ENCODE measurements at regions not wholly inside any gene's neighbourhood (a gene's known extent, or its start where the extent isn't known, plus 50 kb on each side); places are given as distances from the start of the nearest gene placed in this dataset.
"Not testable (repeated sequence)": the region's sequence is repeated elsewhere in the genome, so short reads cannot be mapped to it uniquely, and the experiment has no call there.

DNA sequence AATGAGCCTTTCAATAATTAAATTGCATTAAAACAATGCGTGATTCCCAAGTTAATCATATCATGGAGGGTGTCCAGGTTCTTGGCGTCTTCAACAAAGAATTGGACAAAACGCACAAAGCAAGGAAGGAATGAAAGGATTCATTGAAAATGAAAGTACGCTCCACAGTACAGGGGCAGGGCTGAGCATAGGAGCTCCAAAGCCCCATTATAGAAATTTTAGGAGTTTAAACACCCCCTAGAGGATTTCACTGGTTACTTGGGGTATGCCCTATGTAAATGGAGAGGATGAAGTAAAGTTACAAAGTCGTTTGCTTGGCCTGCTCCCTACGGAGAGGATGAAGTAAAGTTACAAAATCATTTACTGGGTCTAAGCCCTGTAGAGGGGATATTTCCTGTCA, 1910.4 kb downstream of the C4orf33 start:
- DNase-seq (ENCODE audit: low read depth): no peak

DNA sequence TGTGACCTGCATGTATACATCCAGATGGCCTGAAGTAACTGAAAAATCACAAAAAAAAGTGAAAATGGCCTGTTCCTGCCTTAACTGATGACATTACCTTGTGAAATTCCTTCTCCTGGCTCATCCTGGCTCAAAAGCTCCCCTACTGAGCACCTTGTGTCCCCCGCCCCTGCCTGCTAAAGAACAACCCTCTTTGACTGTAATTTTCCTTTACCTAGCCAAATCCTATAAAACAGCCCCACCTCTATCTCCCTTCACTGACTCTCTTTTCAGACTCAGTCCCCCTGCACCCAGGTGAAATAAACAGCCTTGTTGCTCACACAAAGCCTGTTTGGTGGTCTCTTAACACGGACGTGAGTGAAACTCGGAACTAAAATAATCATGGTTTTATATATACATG, 1916.0 kb downstream of the C4orf33 start:
- DNase-seq (ENCODE audit: low read depth): not testable (repeated sequence)

DNA sequence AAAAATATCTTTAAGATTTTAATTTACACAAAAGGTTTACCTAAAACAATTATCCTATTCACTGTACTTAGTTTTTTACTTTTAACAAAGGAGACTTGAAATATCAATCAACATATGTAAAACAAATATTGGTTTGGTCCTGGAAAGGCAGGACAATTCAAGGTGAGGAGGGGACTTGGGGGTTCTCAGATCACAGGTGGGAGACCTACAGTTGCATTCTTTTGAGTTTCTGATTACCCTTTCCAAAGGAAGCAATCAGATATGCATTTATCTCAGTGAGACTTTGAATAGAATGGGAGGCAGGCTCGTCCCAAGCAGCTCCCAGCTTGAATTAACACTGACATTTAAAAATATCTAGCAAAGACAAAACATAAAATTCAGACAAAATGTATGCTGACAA, 1917.3 kb downstream of the C4orf33 start:
- no peak for DNase-seq (ENCODE audit: low read depth)

DNA sequence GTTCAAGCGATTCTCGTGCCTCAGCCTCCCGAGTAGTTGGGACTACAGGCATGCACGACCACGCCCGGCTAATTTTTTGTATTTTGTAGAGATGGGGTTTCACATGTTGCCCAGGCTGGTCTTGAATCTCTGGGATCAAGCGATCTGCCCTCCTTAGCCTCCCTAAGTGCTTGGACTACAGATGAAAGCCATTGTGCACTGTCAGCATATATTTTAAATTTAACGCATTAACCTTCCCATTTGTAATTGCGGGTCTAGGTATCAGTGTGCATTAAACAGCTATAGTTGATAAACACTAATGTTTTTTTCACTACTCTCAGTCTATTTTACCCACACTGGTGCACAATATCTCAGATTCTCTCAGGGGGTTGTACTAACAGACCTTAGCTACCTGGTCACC, 1930.8 kb downstream of the C4orf33 start:
- DNase-seq (ENCODE audit: low read depth): no peak

DNA sequence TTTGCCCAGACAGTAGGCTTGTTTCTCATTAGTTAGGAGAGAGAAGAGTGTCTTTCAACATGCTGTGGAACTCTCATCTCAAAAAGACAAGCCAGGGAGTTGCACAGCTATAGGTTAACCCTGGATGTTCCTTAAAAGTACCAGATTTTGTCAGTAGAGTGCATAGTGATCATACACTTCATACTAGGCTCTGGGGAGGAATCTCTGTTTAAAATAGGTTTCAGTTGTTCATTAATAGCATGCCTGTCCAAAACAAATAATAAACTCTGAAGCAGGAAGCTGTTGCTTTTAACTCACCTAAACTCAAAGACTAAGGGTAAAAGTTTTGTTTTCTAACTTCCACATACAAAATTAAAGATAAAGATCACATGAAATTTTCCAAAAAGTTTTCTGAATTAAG, 1948.4 kb downstream of the C4orf33 start:
- DNase-seq (ENCODE audit: low read depth): no peak

DNA sequence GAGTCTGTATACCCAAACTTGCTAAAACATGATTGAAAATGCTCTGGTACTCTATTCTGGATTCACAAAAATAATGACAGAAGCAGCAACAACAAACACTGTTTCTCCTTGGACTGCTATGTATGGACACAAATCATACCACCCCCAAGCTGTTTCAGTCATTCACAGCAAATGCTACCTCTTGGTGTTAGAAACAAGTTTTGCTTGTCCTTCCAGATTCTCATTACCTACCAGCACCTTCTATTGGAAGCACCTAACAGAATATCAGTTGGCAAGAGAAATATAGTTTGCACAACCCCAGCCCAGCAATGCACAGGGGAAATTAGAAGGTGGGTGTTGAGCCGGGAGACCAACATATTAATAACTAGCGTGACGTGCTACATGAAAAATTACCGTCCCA, 1950.9 kb downstream of the C4orf33 start:
- no peak for DNase-seq (ENCODE audit: low read depth)

DNA sequence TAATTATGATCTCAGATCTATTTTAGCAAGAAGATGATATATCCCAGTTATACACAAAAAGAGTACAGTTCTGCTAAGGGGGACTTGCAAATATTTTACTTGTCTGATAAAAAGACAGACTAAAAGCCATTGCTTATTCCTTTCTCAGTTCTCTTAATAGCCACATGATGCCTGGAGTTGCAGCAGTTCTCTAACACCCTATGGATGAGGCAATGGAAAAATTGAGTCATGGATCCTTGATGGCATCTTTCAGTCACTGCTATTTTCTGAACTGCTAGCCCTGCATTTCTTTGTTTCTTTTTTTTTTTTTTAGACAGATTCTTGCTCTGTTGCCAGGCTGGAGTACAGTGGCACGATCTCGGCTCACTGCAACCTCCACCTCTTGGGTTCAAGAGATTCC, 1956.7 kb downstream of the C4orf33 start:
- DNase-seq (ENCODE audit: low read depth): no peak

DNA sequence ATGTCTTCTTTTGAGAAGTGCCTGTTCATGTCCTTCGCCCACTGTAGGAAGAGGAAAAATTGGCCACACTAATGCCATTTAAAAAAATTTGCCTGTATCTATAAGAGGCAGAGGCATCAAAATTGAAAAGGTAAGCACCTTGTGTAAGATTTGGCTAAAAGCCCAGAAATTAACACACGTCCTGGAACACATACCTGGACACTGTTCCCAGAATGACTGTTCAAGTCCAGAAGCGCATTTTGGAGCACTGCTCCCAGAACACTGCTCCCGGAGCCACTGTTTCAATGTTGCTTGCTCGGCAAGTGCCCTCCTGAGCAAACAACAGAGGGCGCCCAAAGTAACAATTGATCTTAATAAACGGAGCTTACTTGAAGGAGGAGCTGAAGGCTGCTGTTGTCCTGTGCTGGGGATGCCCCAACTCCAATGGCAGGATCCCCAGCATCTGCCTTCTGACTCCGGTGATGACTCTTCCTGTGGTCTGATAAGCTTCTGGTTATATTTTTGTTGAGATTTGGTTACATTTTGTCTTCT, 1958.6 kb downstream of the C4orf33 start:
- no peak for DNase-seq (ENCODE audit: low read depth)

DNA sequence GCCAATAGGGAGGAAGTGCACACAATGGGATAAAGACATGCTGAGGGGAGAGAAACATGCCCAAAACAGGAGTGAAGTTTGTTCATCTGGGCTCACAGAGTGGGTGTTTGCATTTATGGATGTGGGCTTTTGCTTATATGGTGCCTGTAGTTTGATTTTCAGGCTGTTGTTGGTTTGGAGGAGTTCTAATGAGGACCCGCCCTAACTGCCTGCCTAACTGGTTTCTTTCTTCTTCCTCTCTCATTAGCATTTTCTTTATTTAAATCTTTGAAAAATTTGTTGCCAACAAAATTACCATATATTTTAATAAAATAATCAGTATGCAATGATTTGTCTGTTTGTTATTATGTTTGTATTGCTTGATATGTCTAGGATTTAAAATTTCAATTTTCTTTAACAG, 1965.8 kb downstream of the C4orf33 start:
- DNase-seq (ENCODE audit: low read depth): no peak

DNA sequence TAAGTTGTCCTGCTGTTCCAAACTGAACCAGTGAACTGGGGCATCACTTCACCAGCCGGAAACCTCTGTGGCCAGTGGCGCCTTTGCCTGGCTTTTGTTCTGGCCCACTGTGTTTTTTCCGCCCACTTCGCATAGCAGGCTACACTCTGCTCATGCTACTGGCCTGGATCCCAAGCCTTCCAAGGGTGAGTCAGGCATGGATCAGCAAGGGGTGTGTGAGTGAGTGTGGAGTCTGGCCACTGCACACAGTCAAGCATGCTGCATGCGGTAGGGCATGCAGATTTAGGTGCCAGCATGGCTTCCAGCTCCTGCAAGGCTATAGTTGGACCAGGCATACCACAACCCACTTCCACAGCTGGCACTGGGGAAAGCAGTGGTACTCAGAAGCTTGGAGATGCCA, 1967.9 kb downstream of the C4orf33 start:
- no peak for DNase-seq (ENCODE audit: low read depth)

DNA sequence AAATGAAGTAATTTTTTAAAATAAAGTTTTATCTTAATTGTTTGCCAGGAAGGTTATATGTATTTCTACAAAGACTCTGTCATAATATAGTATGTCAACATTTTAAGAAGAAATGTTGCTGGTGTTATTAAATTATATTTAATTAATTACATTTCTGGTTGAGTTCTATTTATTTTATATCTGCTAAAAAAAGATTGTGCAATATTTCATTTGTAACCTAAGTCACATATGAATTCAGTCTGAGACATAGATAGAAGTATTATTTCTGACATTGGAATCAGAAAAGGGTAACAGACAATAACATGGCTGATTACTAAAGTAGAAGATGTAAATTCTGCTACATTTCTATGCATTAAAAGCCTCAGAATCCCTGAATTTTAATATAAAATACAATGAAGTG, 1985.1 kb downstream of the C4orf33 start:
- no peak for DNase-seq (ENCODE audit: low read depth)

DNA sequence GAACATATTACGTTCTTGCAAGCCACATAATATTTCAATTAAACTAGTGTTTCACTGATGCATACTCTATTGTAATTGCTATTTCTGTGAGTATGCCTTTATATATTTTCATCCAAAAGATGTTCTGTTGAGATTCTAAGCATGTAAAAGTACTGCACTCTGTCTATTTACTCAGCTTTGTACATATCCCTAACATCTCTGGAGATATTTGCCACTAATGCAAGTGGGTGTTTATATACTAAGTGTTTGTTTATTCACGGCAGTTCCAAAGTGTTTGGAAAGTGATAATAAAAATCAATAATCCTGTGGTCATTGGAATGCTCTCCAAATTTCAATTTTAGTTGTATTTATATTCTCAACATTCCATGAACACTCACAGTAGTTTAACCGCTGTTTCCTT, 1989.0 kb downstream of the C4orf33 start:
- DNase-seq (ENCODE audit: low read depth): no peak

DNA sequence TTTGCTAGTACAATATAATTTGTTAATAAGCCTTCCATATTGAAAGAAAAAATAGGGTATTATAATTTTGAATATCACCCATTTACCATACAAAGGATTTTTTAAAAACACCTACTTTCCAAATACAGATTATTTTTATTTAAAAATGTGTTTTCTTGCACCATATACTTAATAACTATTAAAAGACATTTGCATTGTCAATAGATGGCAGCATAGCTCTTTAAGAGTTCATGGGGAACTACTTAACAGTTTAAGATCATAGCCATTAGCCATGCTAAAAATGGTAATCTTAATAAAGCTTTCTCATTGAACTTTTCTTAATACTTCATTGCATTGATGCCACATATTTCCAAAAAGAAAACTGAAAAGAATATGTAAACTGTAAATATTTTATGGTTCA, 1995.9 kb downstream of the C4orf33 start:
- DNase-seq (ENCODE audit: low read depth): no peak

DNA sequence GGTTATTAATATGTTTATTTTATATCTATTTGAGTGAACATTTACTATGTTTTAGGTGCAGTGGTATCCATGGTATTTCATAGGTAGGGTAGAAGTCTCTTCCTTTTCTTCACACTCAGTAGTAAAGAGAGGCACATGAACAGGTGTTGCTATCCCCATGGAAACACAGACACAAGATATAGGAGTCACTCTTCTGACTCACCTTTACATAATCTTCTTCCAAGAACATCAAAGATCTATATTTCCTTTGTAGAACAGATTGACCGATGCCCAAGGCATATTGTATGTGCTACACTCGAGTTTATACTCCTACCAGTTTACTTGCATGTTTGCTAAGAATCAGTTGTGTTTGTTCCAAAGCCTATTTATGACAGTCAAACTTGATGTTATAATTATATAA, 1997.4 kb downstream of the C4orf33 start:
- no peak for DNase-seq (ENCODE audit: low read depth)

DNA sequence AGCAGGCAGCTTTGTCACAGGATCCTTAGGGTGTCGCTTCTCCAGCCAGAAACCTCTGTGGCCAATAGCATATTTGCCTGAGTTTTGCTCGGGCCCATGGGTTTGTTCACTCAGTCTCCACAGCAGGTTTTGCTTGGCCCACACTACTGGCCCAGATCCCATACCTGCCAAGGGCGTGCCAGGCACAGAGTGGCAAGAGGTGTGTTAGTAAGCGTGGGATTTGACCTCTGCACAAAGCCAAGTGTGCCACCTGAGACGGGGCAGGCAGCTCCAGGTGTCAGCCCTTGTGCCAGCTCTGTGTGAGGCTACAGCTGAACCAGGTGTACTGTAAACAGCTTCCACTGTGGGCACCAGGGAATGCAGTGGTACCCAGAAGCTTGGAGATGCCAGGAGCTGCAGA, 2003.0 kb downstream of the C4orf33 start:
- no peak for DNase-seq (ENCODE audit: low read depth)

DNA sequence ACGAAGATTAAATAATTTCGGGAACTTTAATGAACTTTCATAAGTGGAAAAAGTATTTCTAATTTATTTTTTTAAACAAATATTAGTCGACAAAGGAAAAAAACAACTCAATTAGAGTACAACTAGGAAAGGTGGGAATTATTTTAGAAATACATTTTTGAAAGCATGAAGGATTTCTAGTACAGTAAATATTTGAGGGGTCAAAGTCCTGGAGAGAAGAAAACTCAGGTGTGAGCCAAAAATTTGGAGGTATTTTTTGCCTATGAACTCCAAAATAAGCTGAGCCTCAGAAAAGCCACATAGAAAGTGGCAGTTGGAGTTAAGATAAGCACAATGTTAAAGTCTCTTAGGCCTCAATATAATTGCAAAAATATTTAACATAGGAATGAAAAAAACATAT, 2017.3 kb downstream of the C4orf33 start:
- no peak for DNase-seq (ENCODE audit: low read depth)

DNA sequence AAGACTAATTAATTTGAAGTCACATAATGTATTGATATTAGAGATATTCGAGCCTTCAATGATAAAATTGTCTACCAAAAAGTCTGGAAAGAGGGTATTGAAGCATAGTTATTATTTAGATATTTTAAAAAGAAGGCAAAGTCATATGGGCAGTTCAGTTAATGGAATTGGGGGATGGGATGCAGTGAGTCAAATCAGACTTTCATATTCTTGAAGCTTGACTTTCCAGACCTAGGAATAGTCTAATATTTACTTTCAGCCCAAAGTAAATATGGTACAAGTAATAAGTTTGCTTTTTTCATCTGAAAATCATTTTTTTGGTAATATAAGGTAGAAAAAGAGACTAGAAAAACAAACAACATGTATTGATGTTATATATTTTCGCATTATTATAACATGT, 2017.8 kb downstream of the C4orf33 start:
- no peak for DNase-seq (ENCODE audit: low read depth)

DNA sequence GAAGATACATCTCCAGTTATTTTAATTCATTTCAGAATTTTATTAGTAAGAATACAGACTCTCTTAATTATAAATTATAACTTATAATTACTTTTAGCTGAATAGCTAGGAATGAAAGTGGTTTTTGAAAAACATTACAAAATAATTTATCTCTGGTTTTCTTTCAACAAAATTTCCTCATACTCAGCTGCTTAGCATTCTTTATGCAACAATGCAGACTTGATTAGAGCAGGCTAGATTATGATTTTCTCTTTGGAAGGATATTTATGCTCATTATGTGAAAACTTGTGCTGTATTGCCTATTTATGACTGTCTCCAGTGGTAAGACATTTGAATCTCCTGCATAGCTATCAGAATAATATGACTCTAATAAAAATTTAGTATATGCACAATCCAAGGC, 2023.7 kb downstream of the C4orf33 start:
- no peak for DNase-seq (ENCODE audit: low read depth)

DNA sequence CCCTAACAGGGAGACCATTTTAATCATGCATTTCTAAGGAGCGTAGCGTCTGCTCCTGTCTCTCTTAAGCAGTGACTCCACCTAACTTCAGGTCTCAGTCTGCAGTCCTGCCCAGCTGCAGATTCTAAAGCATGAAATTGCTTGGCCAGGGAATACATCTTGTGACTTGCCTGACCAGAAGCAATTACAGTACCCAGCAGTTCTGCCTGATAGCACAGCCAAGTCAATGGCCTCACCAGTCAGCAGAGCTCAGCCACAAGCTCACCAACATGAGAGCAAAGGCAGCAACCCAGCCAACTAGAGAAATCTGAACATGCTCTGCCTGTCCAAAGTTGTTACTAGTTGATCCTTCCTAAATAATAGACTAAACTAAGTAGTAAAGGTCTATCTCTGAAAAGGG, 2011.9 kb upstream of the PCDH10 start:
- no peak for DNase-seq (ENCODE audit: low read depth)

DNA sequence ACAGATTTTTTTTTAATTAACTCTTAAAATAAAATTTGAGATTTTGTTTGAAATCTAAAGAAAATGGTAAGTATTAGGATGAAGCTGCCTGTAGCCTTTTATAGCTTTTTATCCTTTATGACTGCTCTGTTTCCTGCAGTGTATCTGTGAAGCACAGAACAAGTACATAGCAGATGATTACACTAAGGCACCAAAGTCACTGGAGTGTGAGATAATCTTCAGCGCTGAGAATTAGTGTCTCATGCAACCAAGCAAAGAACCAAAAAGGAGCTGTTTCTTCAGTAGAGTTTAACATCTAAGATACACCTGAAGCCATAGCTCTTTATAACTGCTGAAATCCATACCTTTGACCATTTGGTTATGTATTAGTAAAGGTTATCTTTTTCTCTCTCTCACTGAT, 1989.8 kb upstream of the PCDH10 start:
- no peak for DNase-seq (ENCODE audit: low read depth)

DNA sequence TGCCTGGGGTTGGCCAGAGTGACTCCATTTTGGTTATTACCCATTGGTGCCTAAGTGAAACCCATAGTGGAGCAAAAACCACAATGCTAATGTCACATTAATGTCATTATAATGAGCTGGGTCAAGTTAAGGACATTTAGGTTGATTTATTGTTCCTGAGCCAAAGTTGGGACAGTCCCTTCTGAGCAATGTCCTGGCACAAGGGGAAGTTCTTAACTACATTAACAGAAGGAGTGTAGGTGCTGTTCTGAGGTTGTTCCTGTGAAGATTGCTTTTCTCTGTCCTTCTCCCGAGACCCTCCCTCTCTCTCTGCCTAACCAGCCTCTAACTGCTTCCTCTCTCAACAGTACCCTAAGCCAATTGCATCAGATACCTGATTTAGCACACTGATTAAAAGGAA, 1956.8 kb upstream of the PCDH10 start:
- DNase-seq (ENCODE audit: low read depth): no peak

DNA sequence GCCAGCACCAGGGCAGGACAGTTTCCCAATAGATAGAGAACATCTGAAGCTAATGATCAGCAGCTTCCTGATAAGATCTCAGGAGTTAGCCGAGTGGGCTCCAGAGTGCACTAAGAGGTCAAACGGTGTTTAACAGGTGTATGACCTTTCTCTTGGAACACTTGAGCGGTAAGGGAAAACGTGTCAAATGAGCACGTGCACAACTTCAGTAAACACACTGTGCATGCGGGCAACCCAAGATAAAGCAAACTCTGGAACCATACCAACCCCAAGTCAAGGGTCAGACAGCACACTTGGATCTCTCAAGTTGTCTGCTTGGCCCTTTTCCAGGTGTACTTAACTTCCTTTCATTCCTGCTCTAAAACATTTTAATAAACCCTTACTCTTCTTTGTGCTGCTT, 1941.5 kb upstream of the PCDH10 start:
- no peak for DNase-seq (ENCODE audit: low read depth)

DNA sequence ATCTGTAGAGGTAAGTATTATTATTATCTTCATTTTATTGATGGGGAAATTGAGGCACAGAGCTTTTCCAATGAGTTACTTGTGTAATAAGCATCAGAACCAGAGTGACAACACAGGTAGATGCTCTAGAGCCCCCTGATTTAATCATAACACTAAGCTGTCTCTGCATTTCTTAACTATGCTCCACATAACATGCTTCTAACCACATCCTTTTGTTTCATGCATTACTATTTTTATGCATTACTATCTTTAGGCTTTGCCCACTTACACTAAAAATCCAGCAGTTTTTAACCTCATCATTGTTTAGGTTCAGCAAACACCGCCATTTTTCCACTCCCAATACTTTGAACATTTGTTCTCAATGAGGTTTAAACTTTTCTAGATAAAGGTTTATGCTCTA, 1900.8 kb upstream of the PCDH10 start:
- no peak for DNase-seq (ENCODE audit: low read depth)

DNA sequence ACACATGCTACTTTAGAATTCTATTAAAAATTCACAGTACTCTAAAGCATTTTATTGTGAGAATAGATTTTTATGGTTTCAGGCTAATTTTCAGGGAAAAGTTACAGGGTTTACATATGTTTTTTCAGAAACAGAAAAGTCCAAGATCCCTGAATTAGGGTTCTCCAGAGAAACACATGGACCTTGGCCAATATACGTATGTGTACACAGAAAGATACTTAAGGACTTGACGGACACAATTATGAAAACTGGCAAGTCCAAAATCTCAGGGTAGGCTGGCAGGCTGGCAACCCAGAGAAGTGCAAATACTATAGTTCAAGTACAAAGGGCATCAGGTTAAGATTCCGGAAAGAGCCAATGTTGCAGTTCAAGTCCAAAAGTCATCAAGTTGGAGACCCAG, 1897.8 kb upstream of the PCDH10 start:
- no peak for DNase-seq (ENCODE audit: low read depth)

DNA sequence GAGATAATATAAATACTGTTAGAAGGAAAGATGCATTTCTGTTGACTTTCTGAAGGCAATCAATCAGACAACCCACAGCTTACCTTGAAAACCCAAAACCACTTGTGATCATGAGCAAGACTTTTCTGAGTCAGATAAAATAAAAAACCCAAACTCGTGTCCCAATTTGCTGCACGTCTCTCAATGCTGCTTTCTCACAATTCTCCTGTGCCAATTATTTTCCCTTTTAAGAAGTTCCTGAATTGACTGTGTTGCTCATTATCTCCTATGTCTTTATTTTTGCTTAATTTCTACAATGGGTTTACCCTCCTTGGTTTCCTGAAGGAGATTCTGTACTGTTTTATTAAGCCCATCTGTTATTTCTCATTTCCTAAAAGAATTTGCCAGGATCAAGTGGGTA, 1891.9 kb upstream of the PCDH10 start:
- DNase-seq (ENCODE audit: low read depth): no peak
